ENCODE measurements at regions not wholly inside any gene's neighbourhood (a gene's known extent, or its start where the extent isn't known, plus 50 kb on each side); places are given as distances from the start of the nearest gene placed in this dataset.
A peak's percentile ranks its signal among the peaks of the same experiment; 100 is the strongest.
"Not testable (repeated sequence)": the region's sequence is repeated elsewhere in the genome, so short reads cannot be mapped to it uniquely, and the experiment has no call there.

DNA sequence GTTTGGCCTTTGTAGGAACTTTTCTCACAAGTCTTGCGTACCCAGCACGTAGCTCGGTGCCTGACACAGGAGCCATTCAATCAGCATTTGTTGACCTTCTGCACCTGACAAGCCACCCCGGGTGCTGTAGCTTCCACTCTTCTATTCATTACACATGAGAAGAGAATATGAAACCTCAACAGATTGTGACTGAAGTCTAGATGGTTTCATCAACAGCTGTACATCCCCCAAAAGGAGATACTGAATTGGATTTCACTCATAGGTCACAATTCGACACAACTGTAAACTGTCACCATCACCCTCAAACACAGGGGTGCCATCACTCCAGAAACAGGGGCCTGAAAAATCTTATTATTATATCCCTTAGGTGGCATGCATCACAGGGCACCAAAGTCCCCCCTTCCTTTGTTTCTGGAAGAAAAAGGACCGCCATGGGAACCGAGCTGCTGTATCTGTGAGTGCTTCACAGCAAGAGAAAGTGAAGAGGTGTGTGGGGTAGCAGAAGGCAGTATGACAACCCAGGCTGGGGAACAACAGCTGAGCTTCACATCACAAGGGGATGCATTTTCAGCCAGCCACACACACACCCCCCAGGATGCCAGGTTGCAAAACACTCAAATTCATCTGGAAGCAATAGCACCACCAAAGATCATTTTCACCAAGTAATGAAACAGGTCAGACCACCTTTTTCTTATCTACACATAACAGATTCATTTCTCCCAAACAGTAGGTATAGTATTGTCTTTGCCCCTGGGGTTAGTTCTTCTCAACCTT lies 225.7 kb downstream of the TOMM20 start:
- DNase-seq (ENCODE audit: low read depth in 2 of 2) = no peak

DNA sequence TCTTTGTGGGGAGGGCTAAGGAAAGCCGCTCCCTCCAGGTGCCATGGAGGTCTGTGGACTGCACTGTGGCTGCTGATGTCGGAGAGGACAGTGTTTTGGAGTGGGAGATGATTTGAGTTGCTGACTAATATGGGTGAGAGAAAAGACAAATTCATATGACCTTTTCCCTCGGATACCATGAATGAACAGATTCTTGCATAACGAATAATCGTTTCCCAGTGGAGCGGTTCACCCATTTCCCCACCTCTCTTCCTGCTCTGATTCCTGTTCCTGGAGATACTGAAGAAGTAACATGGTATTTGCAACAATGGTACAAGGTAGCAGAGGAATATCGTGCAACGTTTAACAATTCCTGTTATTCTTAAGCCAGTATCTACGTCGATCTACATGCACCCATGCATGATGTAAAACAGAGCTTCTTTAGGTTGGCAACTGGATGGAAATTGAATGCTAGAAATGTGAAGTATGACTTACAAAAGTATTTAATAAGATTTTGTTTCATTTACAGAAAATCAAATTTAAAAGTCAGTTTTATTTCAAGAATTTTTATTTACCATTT lies 227.1 kb downstream of the TOMM20 start:
- no peak for DNase-seq (ENCODE audit: low read depth in 2 of 2)

DNA sequence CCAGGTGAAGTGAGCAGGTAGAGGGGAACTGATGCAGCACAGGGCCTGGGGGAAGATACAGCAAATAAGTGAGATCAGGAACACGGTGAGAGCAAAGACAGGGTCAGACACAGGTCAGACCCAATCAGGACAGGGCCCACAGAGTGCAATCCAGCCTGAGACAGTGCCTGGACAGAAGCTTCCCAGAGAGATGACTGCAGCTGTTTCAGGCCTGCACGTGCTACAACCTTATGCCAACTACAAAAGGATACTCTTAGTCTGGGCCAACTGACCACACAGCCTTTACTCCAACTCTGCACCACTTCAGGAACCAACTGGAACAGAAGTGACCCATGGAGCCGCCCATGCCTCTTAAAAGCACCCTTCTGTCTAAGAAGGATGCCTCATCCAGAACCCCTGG lies 228.0 kb downstream of the TOMM20 start:
- no peak for DNase-seq (ENCODE audit: low read depth in 2 of 2)

DNA sequence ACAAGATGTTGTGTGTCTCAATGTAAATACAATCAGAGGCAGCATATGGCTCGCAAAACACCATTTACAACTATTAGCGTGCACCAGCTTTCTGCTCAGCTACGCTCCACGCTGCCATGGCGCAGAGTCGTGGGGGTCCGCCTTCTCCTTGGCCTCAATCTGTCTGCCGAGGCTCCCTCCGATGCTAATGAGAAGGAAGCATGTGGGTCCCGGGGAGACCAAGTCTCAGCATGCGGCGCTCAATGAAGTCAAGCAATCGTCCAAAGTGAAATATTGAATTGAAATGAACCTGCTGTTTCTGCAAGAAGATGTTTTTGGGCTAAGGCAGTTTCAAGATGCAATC lies 228.9 kb downstream of the TOMM20 start:
- no peak for DNase-seq (ENCODE audit: low read depth in 2 of 2)

DNA sequence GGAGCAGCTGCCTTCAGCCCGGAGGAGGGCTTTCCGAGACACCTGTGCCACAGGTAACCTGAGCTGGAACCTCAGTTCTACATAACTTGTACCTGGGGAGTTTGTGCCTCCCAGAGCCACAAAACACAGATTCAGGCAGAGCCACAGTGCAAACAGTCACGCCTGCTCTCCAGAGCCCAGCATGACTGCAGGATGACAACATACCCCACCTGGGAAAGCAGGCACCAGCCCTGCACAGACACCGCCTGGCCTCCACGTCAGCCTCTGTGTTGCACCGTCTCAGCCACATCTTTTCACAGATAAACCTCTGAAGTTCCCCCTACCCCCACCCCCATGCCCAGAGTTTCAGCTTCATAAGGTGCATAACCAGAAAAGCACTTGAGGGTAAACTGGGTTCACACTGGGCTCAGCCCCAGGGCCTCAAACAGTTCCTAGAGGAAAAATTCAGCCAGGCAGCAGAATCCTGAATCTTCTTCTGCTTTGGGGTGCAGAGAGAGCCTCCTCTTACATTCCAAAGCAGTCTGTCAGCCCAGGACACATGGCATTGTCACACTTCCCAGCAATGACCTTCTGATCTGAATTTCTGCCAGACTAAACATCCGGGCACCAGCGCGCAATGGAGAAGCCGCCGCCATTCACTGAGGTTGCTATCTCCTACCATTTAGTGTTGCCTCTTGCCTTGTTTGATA lies 229.5 kb downstream of the TOMM20 start:
- no peak for DNase-seq (ENCODE audit: low read depth in 2 of 2)

DNA sequence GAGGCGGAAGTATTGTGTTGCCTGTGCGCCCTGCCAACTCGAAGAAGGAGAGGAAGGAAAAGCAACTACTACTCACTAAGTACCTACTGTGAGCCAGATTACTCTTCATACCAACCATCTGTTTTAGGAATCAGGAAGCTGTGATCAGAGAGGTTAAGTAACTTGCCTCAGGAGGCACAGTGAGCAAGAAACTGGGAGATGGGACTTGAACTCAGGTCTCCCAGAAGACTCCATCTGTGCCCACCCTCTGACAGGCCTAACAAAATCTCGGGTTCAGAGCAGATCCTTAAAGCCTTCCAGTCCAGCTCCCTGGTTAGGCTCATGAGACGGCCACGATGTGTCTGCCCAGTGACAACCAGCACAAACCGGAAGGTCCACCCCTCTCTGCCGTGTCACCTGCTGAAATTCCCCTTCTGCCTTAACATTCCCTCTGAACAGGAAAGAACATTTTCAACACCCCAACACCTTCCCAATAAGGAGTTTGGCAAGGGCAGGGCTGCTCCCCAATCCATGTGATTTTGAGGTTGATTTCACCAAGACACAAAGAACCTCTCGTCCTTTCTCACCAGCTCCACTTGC lies 230.1 kb downstream of the TOMM20 start:
- no peak for DNase-seq (ENCODE audit: low read depth in 2 of 2)

DNA sequence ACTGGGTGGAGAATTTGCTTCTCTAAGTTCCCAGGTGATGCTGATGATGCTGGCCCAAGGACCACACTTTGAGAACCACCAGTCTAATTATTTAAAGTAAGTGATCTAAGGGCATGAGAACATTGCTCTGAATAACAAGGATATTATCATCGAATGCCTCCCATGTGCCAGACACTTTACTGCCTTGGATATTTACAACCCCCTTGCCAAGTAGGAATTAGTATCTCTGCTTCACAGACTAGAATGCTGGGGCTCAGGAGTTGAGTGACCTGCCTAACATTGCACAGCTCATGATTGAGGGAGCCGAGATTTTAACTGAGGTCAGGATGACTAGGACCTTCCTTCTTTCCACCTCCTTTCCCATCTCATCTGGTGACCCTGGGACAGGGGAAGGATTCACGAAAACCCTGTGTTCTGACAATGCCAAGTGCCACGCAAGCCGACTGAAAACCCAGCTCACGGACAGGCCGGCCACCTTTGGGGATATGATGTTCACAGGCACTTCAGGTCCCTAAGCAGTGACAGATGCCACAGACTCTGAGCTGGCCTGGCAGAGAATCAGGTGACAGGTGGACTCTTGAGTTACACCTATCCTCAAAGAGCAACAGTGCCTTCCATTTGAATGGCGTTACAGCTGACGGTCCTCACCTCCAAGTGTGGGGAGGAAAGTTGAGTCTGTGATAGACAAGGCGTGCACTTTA lies 230.7 kb downstream of the TOMM20 start:
- no peak for DNase-seq (ENCODE audit: low read depth in 2 of 2)

DNA sequence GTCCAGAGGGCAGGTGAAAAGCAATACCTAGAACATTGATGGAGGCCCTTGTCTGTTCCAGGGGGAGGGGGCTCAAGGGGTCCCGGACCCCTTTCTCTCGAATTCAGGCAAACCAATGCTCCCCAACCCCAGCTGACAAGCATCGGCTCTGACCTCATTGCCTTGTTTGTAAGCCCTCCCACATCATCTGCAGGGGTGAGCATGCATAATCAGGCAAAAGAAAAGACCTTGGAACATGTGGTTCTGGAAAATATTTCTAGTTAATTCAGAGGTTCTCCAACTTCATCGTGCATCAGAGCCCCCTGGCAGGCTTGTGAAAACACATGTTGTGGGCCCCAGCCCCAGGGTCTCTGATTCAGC lies 231.3 kb downstream of the TOMM20 start:
- no peak for DNase-seq (ENCODE audit: low read depth in 2 of 2)

DNA sequence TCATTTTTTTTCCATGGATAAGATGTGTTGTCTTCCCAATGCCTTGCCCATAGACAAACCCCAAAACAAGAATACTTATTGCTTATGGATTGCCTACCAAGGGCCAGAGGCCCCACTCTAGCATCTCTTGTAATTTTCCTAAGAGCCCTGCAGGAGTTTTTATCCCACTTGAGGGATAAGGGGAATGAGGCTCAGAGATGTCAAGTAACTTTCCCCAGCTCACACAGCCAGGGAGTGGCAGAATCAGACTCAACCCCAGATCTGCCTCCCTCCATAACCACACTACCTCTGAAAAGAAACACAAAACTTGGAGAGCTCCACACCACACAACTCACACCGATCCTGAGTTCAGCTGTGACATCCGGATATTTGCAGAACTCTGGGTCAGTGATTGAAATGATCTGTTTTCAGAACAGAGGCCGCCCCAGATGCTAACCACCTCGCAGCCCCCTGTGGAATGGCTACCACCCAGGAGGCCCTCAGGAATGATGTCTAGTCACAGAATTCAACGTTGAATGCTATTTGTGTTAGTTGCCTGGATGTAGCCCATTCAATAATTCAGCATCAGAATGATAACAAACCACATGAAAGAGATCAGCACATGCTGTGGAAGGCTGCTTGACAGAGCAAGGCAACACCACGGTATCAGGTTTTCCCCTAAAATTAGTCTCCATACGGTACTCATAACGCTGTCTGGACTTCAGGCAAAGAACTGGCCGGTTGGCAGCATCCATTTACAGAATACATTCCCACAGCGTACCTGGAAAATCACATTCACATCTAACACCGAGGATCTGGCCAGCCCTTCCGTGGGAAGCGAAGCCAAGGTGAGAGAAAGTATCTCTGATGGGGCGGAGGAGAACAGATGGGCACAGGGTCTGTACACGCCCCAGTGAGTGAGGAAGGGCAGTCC lies 231.9 kb downstream of the TOMM20 start:
- DNase-seq (ENCODE audit: low read depth in 2 of 2) = no peak

DNA sequence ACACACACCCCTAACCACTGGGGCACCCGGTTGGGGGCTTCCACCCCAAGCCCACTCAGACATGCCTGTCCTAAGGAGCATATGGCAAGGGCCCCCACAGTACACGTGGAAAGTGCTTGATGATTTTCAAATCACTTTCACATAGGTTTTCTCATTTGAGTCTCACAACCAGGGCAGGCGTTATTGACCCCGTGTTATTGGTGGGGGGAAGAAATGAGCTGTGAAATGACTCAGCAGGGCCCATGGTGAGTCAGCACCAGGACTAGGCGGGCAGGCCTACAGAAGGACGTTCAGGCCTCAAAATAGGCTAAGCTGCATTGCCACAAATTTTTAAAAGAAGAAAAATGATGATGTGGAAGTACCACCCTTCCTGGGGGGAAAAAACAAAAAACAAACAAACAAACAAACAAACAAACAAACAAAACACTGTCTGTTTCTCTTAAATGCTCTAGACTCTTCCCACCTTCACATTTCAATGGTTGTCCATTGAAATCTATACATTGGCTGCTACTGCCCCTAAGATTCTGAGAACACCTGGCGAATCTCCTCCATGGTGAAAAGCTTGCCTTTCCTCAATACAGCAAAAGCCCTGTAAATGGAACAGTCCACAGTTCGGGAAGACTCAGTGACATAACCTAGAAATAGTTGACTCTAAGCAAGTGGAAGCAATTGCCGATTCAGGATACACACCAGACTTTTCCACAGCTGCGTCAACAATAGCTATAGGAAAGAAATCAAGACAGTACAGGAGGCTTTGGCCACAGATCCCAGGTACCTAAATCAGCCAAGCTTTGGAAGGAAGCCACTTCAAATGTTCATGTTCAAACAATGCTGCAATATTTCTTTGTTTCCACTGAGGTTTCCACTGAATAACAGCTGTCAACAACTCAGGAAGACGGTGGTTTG lies 234.7 kb downstream of the TOMM20 start:
- peak in 1 of 2 experiments; percentile 38 for DNase-seq (ENCODE audit: low read depth in 2 of 2)

DNA sequence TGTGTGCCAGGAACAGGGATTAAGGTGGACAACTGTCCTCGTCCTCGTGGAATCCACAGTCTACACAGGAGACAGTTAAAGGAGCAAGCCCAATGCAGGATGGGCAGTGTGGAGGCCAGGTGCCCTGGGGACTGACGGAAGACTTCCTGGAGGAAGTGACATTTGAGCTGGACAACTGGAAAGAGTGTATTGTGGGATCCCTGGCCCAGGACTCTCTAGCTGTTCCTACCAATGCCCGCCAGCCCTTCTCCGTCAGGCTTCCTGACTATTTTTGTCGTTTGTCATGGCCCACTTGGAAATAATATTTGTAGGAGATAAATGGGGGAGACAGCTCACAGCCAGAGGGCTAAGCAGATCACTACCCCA lies 235.3 kb downstream of the TOMM20 start:
- DNase-seq (ENCODE audit: low read depth in 2 of 2) = no peak

DNA sequence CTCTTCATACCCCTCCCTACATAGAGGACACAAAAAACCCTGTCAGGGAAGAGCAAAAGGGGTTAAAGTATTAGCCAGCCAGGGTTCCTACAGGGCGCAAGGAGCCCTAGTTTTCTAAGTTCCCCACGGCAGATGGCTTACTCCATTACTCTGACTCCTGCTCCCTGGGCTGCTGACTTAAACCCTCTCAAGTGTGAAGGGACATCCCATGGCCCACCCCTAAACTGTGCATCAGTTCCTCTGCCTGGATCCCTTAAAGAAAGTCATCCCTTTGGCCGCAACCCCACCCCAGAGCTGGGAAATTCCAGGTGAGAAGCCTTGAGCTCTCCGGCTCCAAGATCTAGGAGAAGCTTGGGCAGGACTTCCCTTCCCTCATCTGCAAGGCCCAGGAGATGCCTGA lies 236.0 kb downstream of the TOMM20 start:
- no peak for DNase-seq (ENCODE audit: low read depth in 2 of 2)

DNA sequence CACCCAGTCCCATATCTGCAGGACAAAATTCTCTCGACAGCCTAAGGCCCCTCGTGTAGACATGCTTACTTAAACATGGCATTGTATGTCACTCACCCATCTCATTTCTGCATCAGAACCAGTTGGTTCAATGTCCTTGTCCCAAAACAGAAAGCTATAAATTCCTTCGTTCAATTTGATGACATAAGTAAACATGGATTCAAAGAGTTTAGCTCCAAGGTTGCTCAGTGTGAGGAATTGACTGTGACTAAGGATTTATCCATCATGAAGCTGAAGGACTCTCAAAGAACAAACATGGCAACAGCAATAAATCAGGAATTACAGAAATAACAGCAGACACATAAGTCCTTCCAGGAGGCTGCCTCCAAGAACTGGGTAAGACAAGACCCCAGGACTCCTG lies 237.2 kb downstream of the TOMM20 start:
- no peak for DNase-seq (ENCODE audit: low read depth in 2 of 2)

DNA sequence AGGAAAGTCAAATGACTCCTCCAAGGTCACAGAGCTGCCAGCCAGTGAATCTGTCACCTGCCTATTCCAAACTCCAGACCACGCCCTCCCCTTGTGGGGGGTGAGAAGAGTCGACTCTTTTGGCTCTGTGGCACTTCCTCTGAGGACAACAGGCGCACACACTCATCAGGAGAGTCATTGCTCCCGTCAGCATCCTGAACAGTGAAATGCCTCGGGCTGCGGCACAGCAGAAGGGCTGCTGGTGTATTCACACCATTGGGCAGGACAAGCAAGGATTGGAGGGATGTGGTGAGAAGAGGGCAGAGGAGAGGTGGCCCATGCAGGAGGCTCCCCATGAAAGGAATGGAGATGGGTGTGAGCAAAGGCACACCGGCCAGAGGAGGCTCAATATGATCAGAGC lies 239.0 kb downstream of the TOMM20 start:
- no peak for DNase-seq (ENCODE audit: low read depth in 2 of 2)

DNA sequence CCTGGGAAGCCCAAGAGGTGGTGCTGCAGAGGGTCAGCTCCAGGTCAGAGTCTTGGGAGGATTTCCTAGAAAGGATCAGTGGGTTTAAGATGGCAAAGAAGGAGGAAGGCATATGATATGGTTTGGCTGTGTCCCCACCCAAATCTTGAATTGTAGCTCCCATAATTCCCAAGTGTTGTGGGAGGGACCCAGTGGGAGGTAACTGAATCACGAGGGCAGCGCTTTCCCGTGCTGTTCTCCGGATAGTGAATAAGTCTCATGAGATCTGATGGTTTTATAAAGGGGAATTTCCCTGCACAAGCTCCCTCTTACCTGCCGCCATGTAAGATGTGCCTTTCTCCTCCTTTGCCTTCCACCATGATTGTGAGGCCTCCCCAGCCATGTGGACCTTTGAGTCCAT lies 240.4 kb downstream of the TOMM20 start:
- not testable (repeated sequence) for DNase-seq (ENCODE audit: low read depth in 2 of 2)

DNA sequence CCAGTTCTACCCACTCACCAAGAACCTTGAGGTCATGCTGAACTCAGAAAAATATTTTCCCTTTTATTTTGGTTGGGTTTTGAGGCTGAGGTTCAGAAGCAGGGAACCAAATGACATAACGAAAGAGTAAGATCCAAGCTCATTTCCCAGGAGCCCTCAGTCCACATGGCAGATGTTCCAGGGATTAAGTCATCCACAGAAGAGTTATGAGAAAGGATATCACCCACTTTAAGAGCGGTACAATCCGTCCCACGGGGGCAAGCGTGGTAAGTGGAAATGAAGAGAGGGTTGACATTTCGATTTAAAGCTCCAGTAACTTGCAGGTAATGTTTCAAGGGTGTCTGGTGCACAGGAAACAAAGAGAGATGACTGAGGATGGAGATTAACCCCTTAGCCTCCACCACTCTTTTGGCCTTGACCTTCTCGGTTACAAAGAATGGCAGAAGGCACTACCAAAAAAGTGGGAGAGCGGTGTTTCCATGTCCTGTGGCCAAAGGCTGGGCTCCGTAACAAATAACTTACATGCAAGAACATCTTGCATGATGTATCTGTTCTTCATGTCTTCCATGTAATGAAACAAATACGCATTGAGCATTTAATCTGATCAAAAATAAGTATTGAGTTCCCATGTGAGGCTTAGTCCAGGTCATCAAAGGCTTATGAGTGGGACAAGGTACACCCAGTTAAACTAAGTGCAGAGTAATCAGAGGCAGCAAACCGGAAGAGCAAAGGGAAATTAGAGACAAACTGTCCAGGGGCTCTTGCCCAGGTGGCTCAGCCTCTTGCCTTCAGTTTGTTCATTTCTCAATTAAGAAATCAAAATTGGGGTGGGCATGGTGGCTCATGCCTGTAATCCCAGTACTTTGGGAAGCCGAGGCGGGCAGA lies 241.4 kb downstream of the TOMM20 start:
- DNase-seq (ENCODE audit: low read depth in 2 of 2) = no peak

DNA sequence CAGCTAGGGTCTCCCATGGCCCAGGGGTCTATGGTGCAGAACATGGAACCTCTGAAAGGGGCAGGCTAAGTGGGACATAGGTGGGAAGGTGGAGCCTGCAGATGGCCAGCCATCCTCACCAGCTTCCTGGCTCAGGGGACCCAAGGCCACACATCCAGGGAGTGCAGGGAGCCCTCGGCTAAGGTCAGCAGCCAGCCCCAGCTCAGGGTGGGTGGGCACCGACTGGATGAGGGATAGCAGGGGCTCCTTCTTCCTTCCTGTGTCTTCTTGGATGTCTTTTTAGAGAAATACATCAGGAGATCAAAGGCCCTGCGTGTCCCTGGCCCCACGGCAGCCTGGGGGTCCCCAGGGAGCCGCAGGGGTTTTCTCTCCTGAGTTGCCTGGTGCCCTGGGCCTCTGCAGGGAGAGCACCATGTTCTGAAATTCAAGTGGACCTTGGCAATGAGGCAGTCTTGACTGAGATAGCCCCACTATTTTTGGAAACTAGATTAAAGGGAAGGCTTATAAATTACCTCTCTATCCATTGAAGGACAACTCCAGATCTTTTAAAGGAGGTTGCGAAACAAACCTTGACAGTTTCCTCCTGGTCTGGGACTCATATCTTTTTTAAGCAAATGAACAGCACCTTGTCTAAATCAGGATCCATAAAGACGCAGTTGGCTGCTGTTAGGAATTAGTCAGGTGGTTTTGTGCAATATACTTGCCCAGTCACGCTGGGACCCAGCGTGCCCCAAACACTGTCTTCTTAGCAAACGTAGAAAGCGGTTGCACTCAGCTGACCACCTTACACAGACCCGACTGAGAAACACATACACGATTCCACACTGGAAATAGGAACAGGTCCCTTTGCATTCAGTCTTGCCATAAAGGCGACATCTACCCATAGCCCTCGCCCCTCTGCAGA lies 242.3 kb downstream of the TOMM20 start:
- no peak for DNase-seq (ENCODE audit: low read depth in 2 of 2)

DNA sequence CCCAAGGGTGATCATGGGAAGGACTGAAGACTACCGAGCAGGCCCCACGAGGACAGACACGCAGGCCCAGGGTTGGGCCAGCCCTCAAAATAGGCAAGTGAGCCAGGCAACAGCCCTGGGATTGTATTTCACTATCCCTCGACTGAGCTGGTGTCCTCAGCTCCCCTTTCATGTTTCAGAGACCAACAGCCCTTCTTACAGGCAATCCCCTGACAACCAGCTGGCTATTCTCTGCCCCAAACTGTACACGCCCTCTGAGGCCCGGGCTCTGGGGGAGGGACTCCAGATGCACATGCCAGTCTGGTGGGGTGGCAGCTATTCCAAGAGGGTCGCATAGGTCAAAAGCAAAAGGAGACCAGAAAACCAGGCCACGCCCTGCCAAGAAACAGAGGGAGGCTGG lies 243.0 kb downstream of the TOMM20 start:
- no peak for DNase-seq (ENCODE audit: low read depth in 2 of 2)

All from stimulated activated CD4-positive, alpha-beta T cell treated with anti-CD3 and anti-CD28 coated beads, Interleukin-12 subunit alpha, Interleukin-12 subunit beta, amount 100 ng/mL, for 24 hours (primary cell).